ENCODE measurements at regions not wholly inside any gene's neighbourhood (a gene's known extent, or its start where the extent isn't known, plus 50 kb on each side); places are given as distances from the start of the nearest gene placed in this dataset.
A peak's percentile ranks its signal among the peaks of the same experiment; 100 is the strongest.

- no peak for TF ChIP-seq MAX (IDR thresholded peaks at IDR 0.05)
- no peak for TF ChIP-seq ZNF510 (CRISPR knock-in tag; IDR thresholded peaks at IDR 0.05; ENCODE audit: low read depth)
- TF ChIP-seq ZNF33B (CRISPR knock-in tag; IDR thresholded peaks at IDR 0.05) = no peak
- peak; percentile 89 for TF ChIP-seq CTCF (CRISPR knock-in tag; IDR thresholded peaks at IDR 0.05)
- TF ChIP-seq JARID2 (CRISPR knock-in tag; IDR thresholded peaks at IDR 0.05; ENCODE audit: insufficient replicate concordance) = no peak
- TF ChIP-seq ZBTB42 (CRISPR knock-in tag; IDR thresholded peaks at IDR 0.05) = no peak
- TF ChIP-seq ZNF781 (CRISPR knock-in tag; IDR thresholded peaks at IDR 0.05; ENCODE audit: borderline replicate concordance, not compliant biosample characterization) = no peak
- no peak; the same call in 1 of the 2 replicates for TF ChIP-seq AHDC1 (CRISPR knock-in tag; IDR thresholded peaks at IDR 0.05; ENCODE audit: borderline replicate concordance)
- TF ChIP-seq ZNF816 (CRISPR knock-in tag; IDR thresholded peaks at IDR 0.05; ENCODE audit: borderline replicate concordance) = no peak
- TF ChIP-seq ZNF362 (CRISPR knock-in tag; IDR thresholded peaks at IDR 0.05; ENCODE audit: borderline replicate concordance) = no peak
- TF ChIP-seq FOXO4 (CRISPR knock-in tag; conservative IDR thresholded peaks at IDR 0.05) = no peak
- TF ChIP-seq BORCS8-MEF2B (CRISPR knock-in tag; IDR thresholded peaks at IDR 0.05) = no peak
- no peak for TF ChIP-seq REL (CRISPR knock-in tag; conservative IDR thresholded peaks at IDR 0.05)
- no peak for TF ChIP-seq ZMYM2 (CRISPR knock-in tag; IDR thresholded peaks at IDR 0.05)
- TF ChIP-seq THAP7 (CRISPR knock-in tag; IDR thresholded peaks at IDR 0.05) = no peak
- TF ChIP-seq ZC3H4 (CRISPR knock-in tag; IDR thresholded peaks at IDR 0.05; ENCODE audit: borderline replicate concordance) = no peak
- TF ChIP-seq NFKBIZ (CRISPR knock-in tag; IDR thresholded peaks at IDR 0.05) = 0 out of 2 replicates have a peak, but pooled peaks have one; percentile 46
- TF ChIP-seq EZH2 (conservative IDR thresholded peaks at IDR 0.05; ENCODE audit: low read depth, low read length) = no peak
- no peak for TF ChIP-seq MIER2 (CRISPR knock-in tag; IDR thresholded peaks at IDR 0.05)
These were observed 240.9 kb upstream of the BTBD3 start (continued) for GRCh38 chr20:11676630-11677287.
